Heart left ventricle (tissue), 16 donors: ENCODE measurements at regions not wholly inside any gene's neighbourhood (a gene's known extent, or its start where the extent isn't known, plus 50 kb on each side); places are given as distances from the start of the nearest gene placed in this dataset.

Experiments
- ATAC-seq, 4 donors: fragments of 200-7000 bp; cut with Tn5 transposase; one replicate each; pipeline ENCODE4 v1.9.1; 2020 to 2022; ENCODE audit warnings: moderate library complexity in 4 of 4, mild to moderate bottlenecking in 3 of 4, moderate number of reproducible peaks in 1 of 4
- DNase-seq, 5 donors: peaks; one replicate each; pipeline ENCODE4 v3.0.0-alpha.2; 2020
- H3K27ac ChIP-seq, 12 donors: fragments of 200-600 bp; sonication (generic) in 4 of 12; one replicate each; pipeline versions ENCODE4 v1.5.0 to v1.8.0; 2016 to 2022; ENCODE audit warnings: mild to moderate bottlenecking in 2 of 12
- H3K27me3 ChIP-seq, 9 donors: fragments of 200-600 bp; sonication (generic) in 2 of 9; one replicate each; pipeline versions ENCODE4 v1.5.1 to v1.8.0; 2016 to 2022; ENCODE audit warnings: mild to moderate bottlenecking in 3 of 9
- H3K36me3 ChIP-seq, 9 donors: fragments of 200-600 bp; sonication (generic) in 2 of 9; one replicate each; pipeline versions ENCODE4 v1.5.0 to v1.8.0; 2018 to 2022; ENCODE audit warnings: mild to moderate bottlenecking in 2 of 9
- H3K4me1 ChIP-seq, 12 donors: fragments of 200-600 bp; sonication (generic) in 4 of 12; one replicate each; pipeline versions ENCODE4 v1.5.0 to v1.8.0; 2016 to 2022; ENCODE audit warnings: mild to moderate bottlenecking in 3 of 12
- H3K4me3 ChIP-seq, 12 donors: fragments of 200-600 bp; sonication (generic) in 4 of 12; one replicate each; pipeline versions ENCODE4 v1.5.0 to v1.8.0; 2017 to 2022; ENCODE audit warnings: mild to moderate bottlenecking in 9 of 12, moderate library complexity in 4 of 12
- H3K9me3 ChIP-seq, 12 donors: fragments of 200-600 bp; sonication (generic) in 4 of 12; one replicate each; pipeline versions ENCODE4 v1.5.0 to v1.8.0; 2016 to 2022; ENCODE audit warnings: mild to moderate bottlenecking in 1 of 12
- CTCF ChIP-seq, 12 donors: fragments of 200-600 bp; sonication (generic) in 4 of 12; IDR thresholded peaks; one replicate each; pipeline versions ENCODE4 v1.5.0 to v1.8.0; 2018 to 2022; ENCODE audit warnings: antibody characterized with exemption in 12 of 12, mild to moderate bottlenecking in 5 of 12
- POLR2A ChIP-seq, 2 donors: fragments of 450-650 bp; IDR thresholded peaks; one replicate each; pipeline ENCODE4 v1.6.1; 2017; ENCODE audit warnings: antibody characterized with exemption in 2 of 2, mild to moderate bottlenecking in 2 of 2, moderate library complexity in 2 of 2
- WGBS, 4 donors: extraction: QIAGEN DNeasy Blood & Tissue Kit in 2 of 4; methylation state at CpG; one replicate each; pipeline versions ENCODE4 v1.1.5 to v1.1.7; 2013 to 2018; 5-methylcytosine and 5-hydroxymethylcytosine counted together
- intact Hi-C, 10 donors: fragments of 100-400 bp; cut with DNase I; formaldehyde crosslinking; loops; one replicate each; pipeline versions ENCODE4 v1.11.1 to v1.14.2; 2022
- donor health status: ischemic (EF 13 %, LVEDD 7.1; RV severe dilation, severe dysfunction).
- donor health status: healthy with polysubstance abuse.
- donor health status: DM: no; HTN: yes; CAD: no.
- donor health status: DM: no; HTN: no; CAD: no.
- donor health status: ischemic (EF 25% LVEDD 6.9; RV normal size, moderate dysfunction).
- donor health status: ischemic (EF 25% LVEDD 5.7; RV mildly dilated, moderate dysfunction).
- donor health status: healthy.
- donor health status: DM: yes; HTN: yes; CAD: no.
- donor health status: ischemic (EF 35%, LVEDD 5.7; RV mildly dilated, moderate dysfunction).
- donor health status: nonischemic (EF 11% LVEDD 7.7; RV severe dilation, severe dysfunction).
- donor health status: DM: yes; HTN: yes; CAD: no.
- donor health status: PGD.
- donor health status: ischemic (EF 29% LVEDD 5.4; RV normal size, mild dysfunction).
- donor health status: nonischemic (EF 23%, LVEDD 6.1; RV moderate dilation, normal function).

DNA sequence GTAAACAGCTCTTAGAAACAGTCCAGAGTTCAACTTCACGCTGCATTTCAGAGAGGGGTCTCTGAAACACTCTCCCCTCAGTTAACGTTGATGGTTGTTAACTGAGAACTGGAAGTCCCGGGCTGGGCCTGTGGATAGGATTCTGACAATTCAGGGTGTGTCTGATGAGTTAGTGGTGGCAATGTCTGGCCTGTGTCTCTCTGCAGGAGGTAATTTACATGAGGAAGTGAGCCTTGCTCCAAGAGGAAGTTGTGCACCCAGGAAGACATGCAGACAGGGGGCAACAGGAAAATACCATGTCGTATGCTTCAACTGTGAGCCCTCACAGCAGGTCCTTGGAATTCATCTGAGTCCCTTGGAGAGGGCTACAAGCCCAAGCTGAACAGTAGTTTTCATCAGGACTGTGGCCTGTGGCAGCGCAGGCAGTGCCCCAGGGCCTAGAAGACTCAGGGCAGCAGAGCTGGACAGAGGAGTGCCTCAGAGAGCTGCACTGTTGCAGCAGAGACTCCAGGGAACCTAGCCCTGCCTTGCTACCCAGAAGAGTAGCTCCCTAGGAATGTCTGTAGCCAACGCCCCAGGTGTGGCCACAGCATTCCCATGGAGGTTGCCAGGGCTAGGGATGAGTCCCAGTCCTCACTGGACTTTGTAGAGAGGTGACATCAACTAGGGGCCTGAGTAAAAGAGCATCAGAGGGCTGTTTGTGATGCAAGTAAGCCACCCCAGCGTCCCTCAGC lies 104.6 kb upstream of the SELENOK start:
- WGBS, 4 donors = 67 to 82% (median 68%) methylated on average over 7 of the region's 7 CpGs
- intact Hi-C loops = no loop called here
- no peak overlapping the region for H3K4me3 ChIP-seq
- H3K9me3 ChIP-seq = no peaks in the 10 kb centered on the region
- no peaks in the 10 kb centered on the region for H3K27me3 ChIP-seq
- no peak for DNase-seq
- no peak overlapping the region for H3K27ac ChIP-seq
- H3K4me1 ChIP-seq = peaks cover 0 to 9% (median 0%) of the 10 kb centered on the region in 12 donors
- H3K36me3 ChIP-seq = no peaks in the 10 kb centered on the region
- no peak for ATAC-seq
- TF ChIP-seq POLR2A (IDR thresholded peaks at IDR 0.05) (no peak), CTCF (IDR thresholded peaks at IDR 0.05) (no peak)

- ATAC-seq = peak in 3 of 4 donors; percentile 39 to 69 (median 57)
- Histone ChIP-seq H3K27me3 (no peaks in the 10 kb centered on the region), H3K4me1 (peaks cover 0 to 9% (median 0%) of the 10 kb centered on the region in 12 donors), H3K4me3 (no peak overlapping the region), H3K36me3 (no peaks in the 10 kb centered on the region), H3K27ac (no peak overlapping the region), H3K9me3 (no peaks in the 10 kb centered on the region)
- no peak for DNase-seq
- WGBS, 4 donors = 57 to 78% (median 62%) methylated on average over 9 of the region's 9 CpGs
- TF ChIP-seq CTCF (IDR thresholded peaks at IDR 0.05) (no peak), POLR2A (IDR thresholded peaks at IDR 0.05) (no peak)
- intact Hi-C loops = no loop called here
These were observed 103.4 kb upstream of the SELENOK start for GRCh38 chr3:53994986-53995603.

- Histone ChIP-seq H3K27ac (no peak overlapping the region), H3K9me3 (no peaks in the 10 kb centered on the region), H3K4me3 (no peak overlapping the region), H3K4me1 (peaks cover 0 to 6% (median 0%) of the 10 kb centered on the region in 12 donors), H3K36me3 (no peaks in the 10 kb centered on the region), H3K27me3 (no peaks in the 10 kb centered on the region)
- 69 to 87% (median 77%) methylated on average over 2 of the region's 2 CpGs for WGBS, 4 donors
- no peak for TF ChIP-seq CTCF (IDR thresholded peaks at IDR 0.05)
- TF ChIP-seq POLR2A (IDR thresholded peaks at IDR 0.05) = no peak
- intact Hi-C loops = no loop called here
- no peak for DNase-seq
- ATAC-seq = no peak
These were observed 99.6 kb upstream of the SELENOK start for GRCh38 chr3:53991240-53991639.

- H3K4me1 ChIP-seq = peaks cover 0 to 4% (median 0%) of the 10 kb centered on the region in 12 donors
- H3K4me3 ChIP-seq = no peak overlapping the region
- ATAC-seq = no peak
- no peaks in the 10 kb centered on the region for H3K36me3 ChIP-seq
- H3K27me3 ChIP-seq = no peaks in the 10 kb centered on the region
- H3K9me3 ChIP-seq = no peaks in the 10 kb centered on the region
- intact Hi-C loops = no loop called here
- TF ChIP-seq POLR2A (IDR thresholded peaks at IDR 0.05) (no peak), CTCF (IDR thresholded peaks at IDR 0.05) (no peak)
- no peak for DNase-seq
- no peak overlapping the region for H3K27ac ChIP-seq
- 71 to 81% (median 77%) methylated on average over 7 of the region's 7 CpGs for WGBS, 4 donors
These were observed 98.3 kb upstream of the SELENOK start for GRCh38 chr3:53989946-53990345.
